Spleen (tissue), 11 donors: ENCODE measurements at regions not wholly inside any gene's neighbourhood (a gene's known extent, or its start where the extent isn't known, plus 50 kb on each side); places are given as distances from the start of the nearest gene placed in this dataset.

Source experiments
- DNase-seq: peaks from one replicate; pipeline ENCODE4 v3.0.0-alpha.2; 2020
- H3K27ac ChIP-seq, 8 donors: fragments of 200-600 bp; sonication (generic) in 7 of 8; 1 replicate in 4 of 8; 2 replicates in 4 of 8; pipeline versions ENCODE4 v1.5.0 to v1.8.0; 2016 to 2021; ENCODE audit warnings: inconsistent platforms in 4 of 8, mild to moderate bottlenecking in 4 of 8, moderate library complexity in 1 of 8
- H3K27me3 ChIP-seq, 7 donors: fragments of 200-600 bp; sonication (generic) in 6 of 7; replicated peaks in 1 of 7; 1 replicate in 4 of 7; 2 replicates in 3 of 7; pipeline versions ENCODE4 v1.5.0 to v1.8.0; 2016 to 2021; ENCODE audit warnings: inconsistent platforms in 3 of 7, mild to moderate bottlenecking in 1 of 7
- H3K36me3 ChIP-seq, 6 donors: fragments of 200-600 bp; sonication (generic) in 5 of 6; 1 replicate in 4 of 6; 2 replicates in 2 of 6; pipeline versions ENCODE4 v1.5.0 to v1.8.0; 2016 to 2021; ENCODE audit warnings: inconsistent platforms in 2 of 6
- H3K4me1 ChIP-seq, 6 donors: fragments of 200-600 bp; sonication (generic) in 5 of 6; 1 replicate in 3 of 6; 2 replicates in 3 of 6; pipeline versions ENCODE4 v1.5.0 to v1.8.0; 2016 to 2021; ENCODE audit warnings: inconsistent platforms in 3 of 6
- H3K4me3 ChIP-seq, 8 donors: fragments of 200-600 bp; sonication (generic) in 7 of 8; 1 replicate in 4 of 8; 2 replicates in 4 of 8; pipeline versions ENCODE4 v1.5.0 to v1.8.0; 2016 to 2021; ENCODE audit warnings: inconsistent platforms in 4 of 8, mild to moderate bottlenecking in 4 of 8, moderate library complexity in 2 of 8
- H3K9me3 ChIP-seq, 8 donors: fragments of 200-600 bp; sonication (generic) in 7 of 8; 1 replicate in 4 of 8; 2 replicates in 4 of 8; pipeline versions ENCODE4 v1.5.0 to v1.8.0; 2016 to 2021; ENCODE audit warnings: inconsistent platforms in 4 of 8
- CTCF ChIP-seq, 11 experiments: fragments of 200-600 bp in 7 of 11; fragments of 450-650 bp in 4 of 11; sonication (generic) in 4 of 11; IDR thresholded peaks in 8 of 11; conservative IDR thresholded peaks in 3 of 11; 1 replicate in 7 of 11; 2 replicates in 4 of 11; pipeline versions ENCODE4 v1.4.0 to v1.8.0; 2016 to 2021; ENCODE audit warnings: antibody characterized with exemption in 11 of 11, inconsistent platforms in 4 of 11, mild to moderate bottlenecking in 1 of 11
- POLR2A ChIP-seq, 3 donors: fragments of 450-650 bp; IDR thresholded peaks; one replicate each; pipeline ENCODE4 v1.5.1; 2017; ENCODE audit warnings: antibody characterized with exemption in 3 of 3, mild to moderate bottlenecking in 1 of 3
- POLR2AphosphoS5 ChIP-seq, 3 donors: sonication (generic); formaldehyde crosslinking; IDR thresholded peaks; one replicate each; pipeline ENCODE4 v1.5.1; 2017; ENCODE audit warnings: antibody characterized with exemption in 3 of 3
- whole genome bisulfite sequencing, 5 donors: extraction: QIAGEN DNeasy Blood & Tissue Kit in 3 of 5; methylation state at CpG; one replicate each; pipeline versions ENCODE4 v1.1.5 to v1.1.7; 2013 to 2018; 5-methylcytosine and 5-hydroxymethylcytosine counted together
- intact Hi-C: fragments of 100-400 bp; cut with DNase I; formaldehyde crosslinking; loops from one replicate; pipeline ENCODE4 v1.15.0; 2023; ENCODE audit warnings: low total_unique reads
- donor health status: healthy with polysubstance abuse.
- donor health status: DM: no; HTN: no; CAD: no; lungs with moderate emphysema.
- donor health status: DM: no; HTN: no; CAD: no.
- donor health status: Bipolar disorder and iron deficiency.
- donor health status: healthy.
- donor health status: DM: no; HTN: no; CAD: no.
- donor health status: DM: yes; HTN: yes; CAD: no.

- intact Hi-C loops, result no loop called here
- DNase-seq, result no peak
These were observed 474.3 kb upstream of the C1orf87 start for GRCh38 chr1:60547821-60548220.

GRCh38 chr1:60541831-60542532, 468.4 kb upstream of the C1orf87 start:
- DNase-seq, result no peak
- WGBS, 5 donors, result 53 to 73% (median 62%) methylated on average over 2 of the region's 2 CpGs
- H3K4me1 ChIP-seq, result peaks cover 0 to 7% (median 0%) of the 10 kb centered on the region in 6 donors
- H3K27me3 ChIP-seq, result no peaks in the 10 kb centered on the region
- no peak overlapping the region for H3K4me3 ChIP-seq
- H3K9me3 ChIP-seq, result peaks cover 0 to 17% (median 12%) of the 10 kb centered on the region in 8 donors
- intact Hi-C loops, result no loop called here
- H3K27ac ChIP-seq, result peak overlapping the region in 6 of 8 donors; percentile 23 to 62 (median 52)
- H3K36me3 ChIP-seq, result no peaks in the 10 kb centered on the region
- TF ChIP-seq CTCF (IDR thresholded peaks at IDR 0.05 in 8 of 11, conservative IDR thresholded peaks at IDR 0.05 in 3 of 11), result no peak

More at GRCh38 chr1:60547821-60548220, 474.3 kb upstream of the C1orf87 start:
- WGBS, 5 donors, result 84 to 95% (median 90%) methylated on average over 4 of the region's 4 CpGs
- H3K9me3 ChIP-seq, result no peaks in the 10 kb centered on the region
- peak overlapping the region in 2 of 8 donors; percentile 27 to 43 for H3K27ac ChIP-seq
- TF ChIP-seq POLR2AphosphoS5 (IDR thresholded peaks at IDR 0.05) (no peak), POLR2A (IDR thresholded peaks at IDR 0.05) (no peak), CTCF (IDR thresholded peaks at IDR 0.05 in 8 of 11, conservative IDR thresholded peaks at IDR 0.05 in 3 of 11) (no peak)
- no peaks in the 10 kb centered on the region for H3K36me3 ChIP-seq
- no peak overlapping the region for H3K4me3 ChIP-seq
- H3K4me1 ChIP-seq, result no peaks in the 10 kb centered on the region
- no peaks in the 10 kb centered on the region for H3K27me3 ChIP-seq

GRCh38 chr1:60540141-60540540, 466.6 kb upstream of the C1orf87 start:
- DNase-seq, result no peak
- intact Hi-C loops, result no loop called here

More at GRCh38 chr1:60540141-60540540, 466.6 kb upstream of the C1orf87 start:
- H3K4me3 ChIP-seq, result no peak overlapping the region
- no peak for TF ChIP-seq POLR2AphosphoS5 (IDR thresholded peaks at IDR 0.05)
- no peak for TF ChIP-seq POLR2A (IDR thresholded peaks at IDR 0.05)
- no peak for TF ChIP-seq CTCF (IDR thresholded peaks at IDR 0.05 in 8 of 11, conservative IDR thresholded peaks at IDR 0.05 in 3 of 11)
- 72 to 84% (median 74%) methylated on average over 12 of the region's 12 CpGs for WGBS, 5 donors
- H3K4me1 ChIP-seq, result peaks cover 0 to 7% (median 0%) of the 10 kb centered on the region in 6 donors
- no peak overlapping the region for H3K27ac ChIP-seq
- no peaks in the 10 kb centered on the region for H3K36me3 ChIP-seq
- H3K27me3 ChIP-seq, result no peaks in the 10 kb centered on the region
- peaks cover 0 to 17% (median 12%) of the 10 kb centered on the region in 8 donors for H3K9me3 ChIP-seq
